Rectal smooth muscle tissue (tissue), 1 donor: ENCODE measurements at regions not wholly inside any gene's neighbourhood (a gene's known extent, or its start where the extent isn't known, plus 50 kb on each side); places are given as distances from the start of the nearest gene placed in this dataset.
"Not testable (repeated sequence)": the region's sequence is repeated elsewhere in the genome, so short reads cannot be mapped to it uniquely, and the experiment has no call there.

Source experiments
- H3K27ac ChIP-seq: one replicate; pipeline ENCODE4 v1.7.0; 2013; ENCODE audit warnings: low read depth, low read length, inconsistent platforms
- H3K27me3 ChIP-seq: one replicate; pipeline ENCODE4 v1.7.0; 2013; ENCODE audit warnings: low read length; ENCODE audit not compliant: control insufficient read depth, insufficient read depth
- H3K36me3 ChIP-seq: one replicate; pipeline ENCODE4 v1.7.0; 2013; ENCODE audit warnings: low read length; ENCODE audit not compliant: control insufficient read depth, insufficient read depth
- H3K4me1 ChIP-seq: one replicate; pipeline ENCODE4 v1.7.0; 2013; ENCODE audit warnings: low read length; ENCODE audit not compliant: control insufficient read depth, insufficient read depth
- H3K4me3 ChIP-seq: one replicate; pipeline ENCODE4 v1.7.0; 2013; ENCODE audit warnings: low read length
- H3K9ac ChIP-seq: one replicate; pipeline ENCODE4 v1.7.0; 2013; ENCODE audit warnings: low read length

GRCh38 chr21:35162831-35163230 lies 113.7 kb upstream of the RUNX1 start:
- Histone ChIP-seq H3K36me3 (no peaks in the 10 kb centered on the region), H3K27ac (no peak overlapping the region), H3K4me1 (no peaks in the 10 kb centered on the region), H3K4me3 (no peak overlapping the region), H3K27me3 (no peaks in the 10 kb centered on the region), H3K9ac (no peak overlapping the region)

DNA sequence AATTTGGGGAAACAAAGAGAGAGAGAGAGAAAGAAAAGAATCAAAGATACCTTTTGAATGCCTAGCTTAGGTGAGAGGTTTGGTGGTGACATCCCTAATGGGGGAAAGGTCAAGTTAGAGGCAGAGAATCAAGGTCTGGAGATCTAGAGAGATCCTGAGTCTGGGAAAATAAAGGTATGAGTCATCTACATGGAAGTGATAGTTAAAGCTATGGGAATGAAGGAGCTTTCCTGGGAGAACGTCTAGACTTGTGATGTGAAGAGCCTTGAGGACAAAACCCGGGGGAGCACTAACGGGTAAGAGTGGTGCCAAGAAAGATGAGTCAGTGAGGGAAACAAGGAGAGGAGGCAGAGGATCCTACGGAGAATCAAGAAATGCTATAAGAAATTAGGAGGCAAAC lies 110.8 kb upstream of the RUNX1 start:
- Histone ChIP-seq H3K4me1 (no peaks in the 10 kb centered on the region), H3K4me3 (no peak overlapping the region), H3K36me3 (no peaks in the 10 kb centered on the region), H3K27ac (no peak overlapping the region), H3K27me3 (no peaks in the 10 kb centered on the region), H3K9ac (no peak overlapping the region)

GRCh38 chr21:35157374-35157773 lies 108.3 kb upstream of the RUNX1 start:
- not testable (repeated sequence) for H3K9ac ChIP-seq, H3K36me3 ChIP-seq, H3K27ac ChIP-seq, H3K4me3 ChIP-seq, H3K4me1 ChIP-seq, H3K27me3 ChIP-seq

- H3K27ac ChIP-seq, result no peak overlapping the region
- H3K9ac ChIP-seq, result no peak overlapping the region
- H3K27me3 ChIP-seq, result no peaks in the 10 kb centered on the region
- no peaks in the 10 kb centered on the region for H3K36me3 ChIP-seq
- H3K4me1 ChIP-seq, result no peaks in the 10 kb centered on the region
- H3K4me3 ChIP-seq, result no peak overlapping the region
Measured at GRCh38 chr21:35156293-35157278, 107.5 kb upstream of the RUNX1 start.

DNA sequence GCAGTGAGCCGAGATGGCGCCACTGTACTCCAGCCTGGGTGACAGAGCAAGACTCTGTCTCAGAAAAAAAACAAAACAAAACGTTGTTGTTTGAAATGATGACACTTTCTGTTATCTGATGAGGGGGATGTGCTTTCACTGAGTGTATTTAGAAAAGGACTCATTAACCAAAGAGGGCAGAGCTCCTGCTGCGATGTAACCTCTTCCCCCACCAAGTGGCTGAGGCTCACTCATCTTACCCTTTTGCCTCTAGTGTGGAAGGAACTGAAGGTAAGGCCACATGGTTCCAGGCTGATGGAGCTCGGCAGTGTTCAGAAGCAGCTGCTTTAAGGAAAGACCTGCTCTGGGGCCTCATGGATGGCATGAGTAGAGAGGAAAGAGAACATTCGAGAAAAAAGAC lies 105.7 kb upstream of the RUNX1 start:
- Histone ChIP-seq H3K9ac (no peak overlapping the region), H3K4me1 (no peaks in the 10 kb centered on the region), H3K36me3 (no peaks in the 10 kb centered on the region), H3K4me3 (no peak overlapping the region), H3K27ac (no peak overlapping the region), H3K27me3 (no peaks in the 10 kb centered on the region)

- no peak overlapping the region for H3K4me3 ChIP-seq
- no peaks in the 10 kb centered on the region for H3K4me1 ChIP-seq
- no peak overlapping the region for H3K27ac ChIP-seq
- H3K27me3 ChIP-seq, result no peaks in the 10 kb centered on the region
- no peaks in the 10 kb centered on the region for H3K36me3 ChIP-seq
- H3K9ac ChIP-seq, result no peak overlapping the region
Measured at GRCh38 chr21:35153671-35154070, 104.6 kb upstream of the RUNX1 start.

- Histone ChIP-seq H3K9ac (no peak overlapping the region), H3K27me3 (no peaks in the 10 kb centered on the region), H3K27ac (no peak overlapping the region), H3K4me3 (no peak overlapping the region), H3K36me3 (no peaks in the 10 kb centered on the region), H3K4me1 (no peaks in the 10 kb centered on the region)
Measured at GRCh38 chr21:35150562-35151226, 101.6 kb upstream of the RUNX1 start.

GRCh38 chr21:35149698-35150097 lies 100.6 kb upstream of the RUNX1 start:
- Histone ChIP-seq H3K27ac (no peak overlapping the region), H3K27me3 (no peaks in the 10 kb centered on the region), H3K4me1 (no peaks in the 10 kb centered on the region), H3K4me3 (no peak overlapping the region), H3K9ac (no peak overlapping the region), H3K36me3 (no peaks in the 10 kb centered on the region)

GRCh38 chr21:35147439-35147838 lies 98.3 kb upstream of the RUNX1 start:
- Histone ChIP-seq H3K4me1 (no peaks in the 10 kb centered on the region), H3K27ac (no peak overlapping the region), H3K36me3 (no peaks in the 10 kb centered on the region), H3K9ac (no peak overlapping the region), H3K4me3 (no peak overlapping the region), H3K27me3 (no peaks in the 10 kb centered on the region)

- H3K4me1 ChIP-seq, result no peaks in the 10 kb centered on the region
- no peaks in the 10 kb centered on the region for H3K27me3 ChIP-seq
- no peak overlapping the region for H3K4me3 ChIP-seq
- no peak overlapping the region for H3K9ac ChIP-seq
- no peak overlapping the region for H3K27ac ChIP-seq
- H3K36me3 ChIP-seq, result no peaks in the 10 kb centered on the region
Measured at GRCh38 chr21:35145626-35146233, 96.6 kb upstream of the RUNX1 start.

- Histone ChIP-seq H3K9ac (no peak overlapping the region), H3K4me3 (no peak overlapping the region), H3K27ac (no peak overlapping the region), H3K27me3 (no peaks in the 10 kb centered on the region), H3K36me3 (no peaks in the 10 kb centered on the region), H3K4me1 (no peaks in the 10 kb centered on the region)
Measured at GRCh38 chr21:35144978-35145377, 95.9 kb upstream of the RUNX1 start.

GRCh38 chr21:35142036-35142815 lies 93.1 kb upstream of the RUNX1 start:
- H3K4me3 ChIP-seq, result no peak overlapping the region
- H3K9ac ChIP-seq, result no peak overlapping the region
- no peaks in the 10 kb centered on the region for H3K36me3 ChIP-seq
- no peaks in the 10 kb centered on the region for H3K27me3 ChIP-seq
- no peak overlapping the region for H3K27ac ChIP-seq
- no peaks in the 10 kb centered on the region for H3K4me1 ChIP-seq
